ENCODE measurements at regions not wholly inside any gene's neighbourhood (a gene's known extent, or its start where the extent isn't known, plus 50 kb on each side); places are given as distances from the start of the nearest gene placed in this dataset.

DNA sequence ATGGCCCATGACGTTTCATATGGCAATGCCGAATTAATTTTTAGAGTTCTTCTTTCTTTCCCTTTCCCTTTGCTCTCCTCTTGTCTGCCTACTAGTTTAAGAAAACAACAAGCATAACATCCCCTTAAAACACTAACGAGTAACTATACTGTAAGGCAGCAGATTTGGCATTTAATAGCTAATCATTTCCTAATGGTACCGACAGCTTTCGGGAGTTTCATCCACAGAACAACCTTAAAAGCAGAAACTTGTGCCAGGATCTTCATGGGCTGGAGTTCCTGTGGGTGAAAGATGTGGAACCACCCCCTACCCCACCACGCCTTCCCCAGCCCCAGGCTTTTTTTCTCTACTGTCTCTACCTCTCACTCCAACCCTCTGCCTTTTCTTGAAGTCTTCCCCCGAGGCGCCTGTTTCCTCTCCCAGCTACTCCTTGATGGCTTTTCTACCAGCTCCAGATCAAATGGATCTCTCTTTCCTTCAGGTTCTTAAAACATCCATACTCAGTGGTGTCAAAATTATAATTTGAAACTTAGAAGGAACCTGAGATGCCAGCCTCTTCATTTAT lies 319.5 kb downstream of the PIK3R1 start:
- DNase-seq (ENCODE audit: low read depth) = no peak
- no peak overlapping the region for H3K4me3 ChIP-seq (ENCODE audit: low read depth, low read length)
- TF ChIP-seq, protein P1, sequence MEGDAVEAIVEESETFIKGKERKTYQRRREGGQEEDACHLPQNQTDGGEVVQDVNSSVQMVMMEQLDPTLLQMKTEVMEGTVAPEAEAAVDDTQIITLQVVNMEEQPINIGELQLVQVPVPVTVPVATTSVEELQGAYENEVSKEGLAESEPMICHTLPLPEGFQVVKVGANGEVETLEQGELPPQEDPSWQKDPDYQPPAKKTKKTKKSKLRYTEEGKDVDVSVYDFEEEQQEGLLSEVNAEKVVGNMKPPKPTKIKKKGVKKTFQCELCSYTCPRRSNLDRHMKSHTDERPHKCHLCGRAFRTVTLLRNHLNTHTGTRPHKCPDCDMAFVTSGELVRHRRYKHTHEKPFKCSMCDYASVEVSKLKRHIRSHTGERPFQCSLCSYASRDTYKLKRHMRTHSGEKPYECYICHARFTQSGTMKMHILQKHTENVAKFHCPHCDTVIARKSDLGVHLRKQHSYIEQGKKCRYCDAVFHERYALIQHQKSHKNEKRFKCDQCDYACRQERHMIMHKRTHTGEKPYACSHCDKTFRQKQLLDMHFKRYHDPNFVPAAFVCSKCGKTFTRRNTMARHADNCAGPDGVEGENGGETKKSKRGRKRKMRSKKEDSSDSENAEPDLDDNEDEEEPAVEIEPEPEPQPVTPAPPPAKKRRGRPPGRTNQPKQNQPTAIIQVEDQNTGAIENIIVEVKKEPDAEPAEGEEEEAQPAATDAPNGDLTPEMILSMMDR (IDR thresholded peaks at IDR 0.05; ENCODE audit: insufficient read depth, low read depth, low read length, missing control alignments) = no peak

DNA sequence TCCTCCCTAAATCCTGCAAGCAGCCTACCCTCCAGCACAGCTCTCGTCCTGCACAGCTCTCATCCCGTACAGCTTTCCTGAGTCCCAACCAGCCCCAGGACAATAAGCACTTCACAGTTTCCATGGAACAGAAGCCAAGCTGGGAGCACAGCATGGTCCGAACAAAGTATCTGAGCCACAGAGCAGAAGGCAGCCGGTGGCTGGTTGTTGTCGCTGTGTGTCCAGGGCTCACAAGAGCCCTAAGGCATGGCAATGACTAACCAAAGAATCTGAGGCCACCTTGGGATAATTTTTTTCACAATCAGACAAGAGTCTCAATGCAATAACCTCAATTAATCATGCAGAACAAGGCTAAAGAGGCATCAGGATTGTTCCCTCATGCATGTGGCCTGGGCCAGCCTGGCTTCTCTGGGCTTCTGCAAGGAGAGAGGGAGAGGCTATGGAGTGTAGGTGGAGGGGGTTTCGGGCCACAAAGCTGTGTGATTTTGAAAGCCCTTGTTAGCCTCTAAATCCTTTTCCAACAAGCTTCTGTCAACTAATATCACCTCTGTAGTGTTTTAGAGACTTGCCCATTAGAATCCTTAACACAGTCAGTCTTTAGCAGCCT lies 323.4 kb downstream of the PIK3R1 start:
- TF ChIP-seq, protein P1 (IDR thresholded peaks at IDR 0.05; ENCODE audit: insufficient read depth, low read depth, low read length, missing control alignments) = no peak
- no peak for DNase-seq (ENCODE audit: low read depth)
- H3K4me3 ChIP-seq (ENCODE audit: low read depth, low read length) = no peak overlapping the region

DNA sequence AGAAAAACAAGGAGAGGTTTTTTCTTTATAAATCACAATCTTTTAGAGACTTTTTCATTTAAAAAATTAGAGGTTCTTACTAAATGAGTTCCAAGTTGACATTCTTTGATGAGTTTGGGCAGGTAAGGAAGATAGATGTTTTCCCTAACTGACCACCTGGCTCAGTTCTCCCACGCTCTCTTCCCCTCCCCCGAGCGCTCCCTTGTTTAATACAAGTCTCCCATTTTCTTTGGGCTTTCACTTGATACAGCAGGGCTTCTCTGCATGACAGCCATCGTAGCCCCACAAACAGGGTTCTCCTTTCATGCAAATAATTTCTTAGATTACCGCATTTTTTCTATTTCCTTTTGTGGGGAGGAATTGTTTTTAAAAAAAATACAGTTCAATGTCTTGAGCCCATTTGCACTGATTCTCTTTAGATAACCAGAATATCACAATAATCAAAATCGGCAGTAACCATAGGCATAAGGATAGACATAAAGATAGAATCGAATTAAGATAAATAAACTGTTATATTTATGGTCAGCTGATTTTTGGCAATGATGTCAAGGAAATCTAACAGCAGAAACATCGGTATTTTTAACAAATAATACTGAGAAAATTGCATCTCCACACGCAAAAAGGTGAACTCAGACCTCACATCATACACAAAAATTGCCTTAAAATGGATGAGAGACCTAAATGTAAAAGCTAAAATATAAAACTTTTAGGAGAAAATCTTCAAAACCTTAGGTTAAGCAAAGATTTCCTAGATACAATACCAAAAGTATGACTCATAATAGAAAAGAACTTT lies 325.4 kb downstream of the PIK3R1 start:
- TF ChIP-seq, protein P1 (IDR thresholded peaks at IDR 0.05; ENCODE audit: insufficient read depth, low read depth, low read length, missing control alignments) = no peak
- no peak for DNase-seq (ENCODE audit: low read depth)
- no peak overlapping the region for H3K4me3 ChIP-seq (ENCODE audit: low read depth, low read length)

DNA sequence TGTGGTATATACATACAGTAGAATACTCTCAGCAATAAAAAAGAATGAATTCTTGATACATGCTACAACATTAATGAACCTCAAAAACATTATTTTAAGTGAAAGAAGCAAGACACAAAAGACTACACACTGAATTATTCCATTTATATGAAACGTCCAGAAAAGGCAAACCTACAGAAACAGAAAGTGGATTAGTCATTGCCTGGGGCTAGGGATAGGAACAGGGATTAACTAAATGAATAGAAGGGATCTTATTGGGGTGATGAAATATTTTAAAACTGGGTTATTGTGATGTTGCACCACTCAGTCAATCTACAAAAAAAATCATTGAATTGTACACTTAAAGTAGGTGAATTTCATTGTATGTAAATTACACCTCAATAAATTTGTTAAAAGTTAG lies 326.7 kb downstream of the PIK3R1 start:
- DNase-seq (ENCODE audit: low read depth) = no peak
- H3K4me3 ChIP-seq (ENCODE audit: low read depth, low read length) = no peak overlapping the region
- TF ChIP-seq, protein P1 (IDR thresholded peaks at IDR 0.05; ENCODE audit: insufficient read depth, low read depth, low read length, missing control alignments) = no peak

DNA sequence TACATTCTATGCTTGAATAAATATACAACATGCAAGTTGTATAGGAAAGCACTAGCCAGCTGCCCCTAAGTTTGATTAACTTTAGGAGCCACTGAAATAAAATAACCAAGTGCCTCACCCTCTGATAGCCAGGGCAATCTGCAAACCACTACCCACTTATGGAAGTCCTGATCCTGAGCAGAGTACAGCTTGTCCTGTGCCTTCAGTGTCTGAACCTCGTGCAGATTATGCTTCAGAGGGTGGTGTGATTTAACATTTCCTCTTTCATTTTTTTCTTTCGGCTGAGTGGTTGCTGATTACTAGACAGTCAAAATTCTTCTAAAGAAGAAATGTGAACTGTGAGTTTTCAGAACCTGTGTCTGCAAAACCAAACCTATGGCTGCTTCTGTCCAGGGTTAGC lies 327.7 kb downstream of the PIK3R1 start:
- TF ChIP-seq, protein P1 (IDR thresholded peaks at IDR 0.05; ENCODE audit: insufficient read depth, low read depth, low read length, missing control alignments) = no peak
- DNase-seq (ENCODE audit: low read depth) = no peak
- no peak overlapping the region for H3K4me3 ChIP-seq (ENCODE audit: low read depth, low read length)

DNA sequence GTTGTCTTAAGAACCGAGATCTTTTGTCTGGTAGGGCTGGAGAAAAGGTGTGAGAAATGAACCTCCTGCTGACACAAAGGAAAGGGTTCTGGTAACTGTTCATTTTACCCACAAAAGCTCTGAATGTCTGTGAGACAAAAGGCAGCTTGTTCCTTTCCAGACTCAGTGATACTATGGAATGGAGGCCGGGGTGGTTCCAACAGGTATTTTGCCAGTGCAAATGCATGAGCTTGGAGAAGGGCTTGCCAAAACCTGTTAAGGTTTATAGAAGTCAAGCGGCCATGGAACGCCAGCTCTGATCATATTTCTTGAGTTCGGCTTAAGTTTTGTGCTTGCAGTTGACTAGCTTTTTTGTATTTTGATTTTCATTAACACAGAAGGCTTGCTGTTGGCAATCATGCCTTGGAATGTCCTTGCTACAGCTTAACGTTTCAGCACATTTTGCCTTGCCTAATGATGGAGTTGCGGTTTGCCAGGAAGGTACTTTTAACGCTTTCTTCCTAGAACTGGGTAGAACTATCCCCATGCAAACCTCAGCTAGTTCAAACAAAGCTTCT lies 328.6 kb downstream of the PIK3R1 start:
- TF ChIP-seq, protein P1 (IDR thresholded peaks at IDR 0.05; ENCODE audit: insufficient read depth, low read depth, low read length, missing control alignments) = no peak
- no peak for DNase-seq (ENCODE audit: low read depth)
- H3K4me3 ChIP-seq (ENCODE audit: low read depth, low read length) = no peak overlapping the region
